IMR-90 (cell line): ENCODE measurements at regions not wholly inside any gene's neighbourhood (a gene's known extent, or its start where the extent isn't known, plus 50 kb on each side); places are given as distances from the start of the nearest gene placed in this dataset.

Source experiments
- ATAC-seq: fragments of 200-7000 bp; cut with Tn5 transposase; 2 replicates; pipeline ENCODE4 v1.9.1; 2020; ENCODE audit warnings: low read depth, mild to moderate bottlenecking, moderate library complexity
- BruUV-seq: library from RNA; stranded (reverse); fragments of 400-500 nt; replicated peaks from 2 replicates; lab custom pipeline; 2021; lab: Mats Ljungman, UMichigan
- CTCF ChIA-PET: fragments of 300-600 bp; formaldehyde crosslinking; extraction: SDS; loops from one replicate; lab custom pipeline; 2021; ENCODE audit warnings: antibody characterized with exemption; lab: Yijun Ruan, JAX
- POLR2A ChIA-PET: fragments of 300-600 bp; sonication (Branson Sonifier 250); formaldehyde crosslinking; loops from one replicate; lab custom pipeline; 2022; ENCODE audit warnings: antibody characterized with exemption; ENCODE audit not compliant: unreplicated experiment; lab: Charles Lee
- DNase-seq: peaks from one replicate; pipeline ENCODE4 v3.0.0; 2013
- H2AFZ ChIP-seq: replicated peaks from 2 replicates; pipeline ENCODE3; 2013; ENCODE audit warnings: low read length, mild to moderate bottlenecking; ENCODE audit not compliant: poor library complexity
- H2AK5ac ChIP-seq: 2 replicates; pipeline ENCODE4 v1.6.1; 2013; ENCODE audit warnings: low read depth, low read length, inconsistent platforms
- H2AK9ac ChIP-seq: replicated peaks from 2 replicates; pipeline ENCODE3; 2013; ENCODE audit warnings: mild to moderate bottlenecking, low read depth, low read length, moderate library complexity; ENCODE audit not compliant: poor library complexity
- H2BK120ac ChIP-seq: 2 replicates; pipeline ENCODE4 v1.6.1; 2013; ENCODE audit warnings: low read depth, low read length, inconsistent platforms
- H2BK15ac ChIP-seq: 3 replicates; pipeline ENCODE4 v1.6.1; 2013; ENCODE audit warnings: low read depth, low read length, inconsistent platforms
- H2BK20ac ChIP-seq: 2 replicates; pipeline ENCODE4 v1.6.1; 2013; ENCODE audit warnings: low read depth, mild to moderate bottlenecking, inconsistent platforms, low read length, moderate library complexity
- H2BK5ac ChIP-seq: 2 replicates; pipeline ENCODE4 v1.6.1; 2013; ENCODE audit warnings: mild to moderate bottlenecking, low read depth, low read length, inconsistent platforms; ENCODE audit not compliant: poor library complexity, severe bottlenecking
- H3K14ac ChIP-seq: replicated peaks from 2 replicates; pipeline ENCODE4 v1.6.1; 2013; ENCODE audit warnings: low read depth, low read length, inconsistent platforms
- H3K18ac ChIP-seq: 2 replicates; pipeline ENCODE4 v1.6.1; 2013; ENCODE audit warnings: low read depth, low read length, control low read depth
- H3K23ac ChIP-seq: 2 replicates; pipeline ENCODE4 v1.6.1; 2013; ENCODE audit warnings: low read depth, low read length, inconsistent platforms
- H3K27ac ChIP-seq: 2 replicates; pipeline ENCODE4 v1.5.1; 2013; ENCODE audit warnings: mild to moderate bottlenecking, control low read depth, low read length; ENCODE audit not compliant: insufficient read depth
- H3K27me3 ChIP-seq: 2 replicates; pipeline ENCODE4 v1.6.1; 2013; ENCODE audit warnings: low read length; ENCODE audit not compliant: control insufficient read depth, insufficient read depth
- H3K36me3 ChIP-seq: 2 replicates; pipeline ENCODE4 v1.6.1; 2013; ENCODE audit warnings: low read length, mixed read lengths; ENCODE audit not compliant: control insufficient read depth, insufficient read depth
- H3K4ac ChIP-seq: 2 replicates; pipeline ENCODE4 v1.6.1; 2013; ENCODE audit warnings: low read depth, low read length, inconsistent platforms
- H3K4me1 ChIP-seq: 2 replicates; pipeline ENCODE4 v1.6.1; 2013; ENCODE audit warnings: low read length, mixed read lengths; ENCODE audit not compliant: control insufficient read depth, insufficient read depth
- H3K4me2 ChIP-seq: 2 replicates; pipeline ENCODE4 v1.6.1; 2013; ENCODE audit warnings: low read depth, mild to moderate bottlenecking, control low read depth, low read length, moderate library complexity
- H3K4me3 ChIP-seq: 2 replicates; pipeline ENCODE4 v1.5.1; 2013; ENCODE audit warnings: low read depth, mild to moderate bottlenecking, control low read depth, low read length, moderate library complexity; ENCODE audit not compliant: insufficient read depth
- H3K56ac ChIP-seq: 2 replicates; pipeline ENCODE4 v1.6.1; 2013; ENCODE audit warnings: low read length, inconsistent platforms; ENCODE audit not compliant: insufficient read depth; ENCODE audit errors: extremely low read depth
- H3K79me1 ChIP-seq, 2 experiments: 2 replicates each; pipeline ENCODE4 v1.6.1; 2013; ENCODE audit warnings: low read length in 2 of 2, inconsistent platforms in 1 of 2, low read depth in 1 of 2
- H3K9ac ChIP-seq: 2 replicates; pipeline ENCODE4 v1.6.1; 2013; ENCODE audit warnings: low read depth, low read length, control low read depth
- H3K9me1 ChIP-seq: 2 replicates; pipeline ENCODE4 v1.6.1; 2013; ENCODE audit warnings: low read length, inconsistent platforms; ENCODE audit not compliant: insufficient read depth
- H3K9me3 ChIP-seq: 2 replicates; pipeline ENCODE4 v1.6.1; 2013; ENCODE audit warnings: low read length; ENCODE audit not compliant: control insufficient read depth, insufficient read depth
- H4K20me1 ChIP-seq: 2 replicates; pipeline ENCODE4 v1.6.1; 2013; ENCODE audit warnings: low read length, inconsistent platforms; ENCODE audit not compliant: insufficient read depth
- H4K5ac ChIP-seq: 2 replicates; pipeline ENCODE4 v1.6.1; 2013; ENCODE audit warnings: mild to moderate bottlenecking, low read depth, low read length, control low read depth
- H4K8ac ChIP-seq, 2 experiments: 2 replicates each; pipeline ENCODE4 v1.6.1; 2013; ENCODE audit warnings: low read depth in 2 of 2, low read length in 2 of 2, control low read depth in 1 of 2, inconsistent platforms in 1 of 2
- H4K91ac ChIP-seq: 2 replicates; pipeline ENCODE4 v1.6.1; 2013; ENCODE audit warnings: low read depth, low read length, inconsistent platforms; ENCODE audit not compliant: insufficient read depth
- BHLHE40 ChIP-seq: fragments of 150-350 bp; IDR thresholded peaks from 2 replicates; pipeline ENCODE4 v1.6.1; 2016; ENCODE audit warnings: mild to moderate bottlenecking, low read depth, low read length
- CEBPB ChIP-seq: IDR thresholded peaks from 2 replicates; pipeline ENCODE4 v1.6.1; 2012; ENCODE audit warnings: low read depth, low read length, improper control_type of control experiment
- CTCF ChIP-seq: conservative IDR thresholded peaks from 2 replicates; pipeline ENCODE4 v1.5.1; 2012; ENCODE audit warnings: mild to moderate bottlenecking, low read depth, low read length, improper control_type of control experiment
- MAFK ChIP-seq: IDR thresholded peaks from 2 replicates; pipeline ENCODE4 v1.6.1; 2012; ENCODE audit warnings: low read depth, low read length, improper control_type of control experiment
- MAZ ChIP-seq: IDR thresholded peaks from 2 replicates; pipeline ENCODE4 v1.6.1; 2012; ENCODE audit warnings: low read depth, mild to moderate bottlenecking, low read length, improper control_type of control experiment, moderate library complexity, borderline replicate concordance
- MXI1 ChIP-seq: IDR thresholded peaks from 2 replicates; pipeline ENCODE4 v1.6.1; 2012; ENCODE audit warnings: low read depth, mild to moderate bottlenecking, low read length, moderate library complexity, borderline replicate concordance
- NFE2L2 ChIP-seq: fragments of 150-350 bp; IDR thresholded peaks from 2 replicates; pipeline ENCODE4 v1.6.1; 2016; ENCODE audit warnings: low read depth, mild to moderate bottlenecking, low read length
- POLR2A ChIP-seq: IDR thresholded peaks from 2 replicates; pipeline ENCODE4 v1.6.1; 2012; ENCODE audit warnings: mild to moderate bottlenecking, low read depth, low read length
- RAD21 ChIP-seq: IDR thresholded peaks from 2 replicates; pipeline ENCODE4 v1.6.1; 2012; ENCODE audit warnings: low read length, improper control_type of control experiment
- SMC3 ChIP-seq: fragments of 150-350 bp; IDR thresholded peaks from 2 replicates; pipeline ENCODE4 v1.6.1; 2016; ENCODE audit warnings: low read depth, mild to moderate bottlenecking, antibody characterized with exemption, low read length, moderate library complexity
- USF2 ChIP-seq: fragments of 150-350 bp; IDR thresholded peaks from 2 replicates; pipeline ENCODE4 v1.6.1; 2017; ENCODE audit warnings: mild to moderate bottlenecking, antibody characterized with exemption, low read length, low read depth
- WGBS, 2 experiments: methylation state at CpG; one replicate each; pipeline versions ENCODE4 v1.1.5 to v1.1.7; 2013; ENCODE audit warnings: missing lambda C conversion rate in 2 of 2; ENCODE audit not compliant: insufficient read length in 1 of 2; ENCODE audit errors: extremely low coverage in 2 of 2; 5-methylcytosine and 5-hydroxymethylcytosine counted together
- dilution Hi-C: fragments of 300-500 bp; cut with HindIII; formaldehyde crosslinking; loops from one replicate; pipeline ENCODE4 v1.14.3; 2018; ENCODE audit warnings: low sequenced_read_pairs; ENCODE audit not compliant: unreplicated experiment
- in situ Hi-C: fragments of 300-500 bp; cut with MboI; formaldehyde crosslinking; loops from 3 replicates; pipeline ENCODE4 v1.14.3; 2019; ENCODE audit warnings: low sequenced_read_pairs, inconsistent platforms, mixed read lengths
- intact Hi-C: fragments of 100-400 bp; cut with micrococcal nuclease; formaldehyde crosslinking; loops from 2 replicates; pipeline ENCODE4 v1.10.0; 2022
- TF ChIP-seq, protein P1 (sequence below): fragments of 150-350 bp; IDR thresholded peaks from 2 replicates; pipeline ENCODE4 v1.6.1; 2016; ENCODE audit warnings: low read depth, mild to moderate bottlenecking, low read length, moderate library complexity, borderline replicate concordance

DNA sequence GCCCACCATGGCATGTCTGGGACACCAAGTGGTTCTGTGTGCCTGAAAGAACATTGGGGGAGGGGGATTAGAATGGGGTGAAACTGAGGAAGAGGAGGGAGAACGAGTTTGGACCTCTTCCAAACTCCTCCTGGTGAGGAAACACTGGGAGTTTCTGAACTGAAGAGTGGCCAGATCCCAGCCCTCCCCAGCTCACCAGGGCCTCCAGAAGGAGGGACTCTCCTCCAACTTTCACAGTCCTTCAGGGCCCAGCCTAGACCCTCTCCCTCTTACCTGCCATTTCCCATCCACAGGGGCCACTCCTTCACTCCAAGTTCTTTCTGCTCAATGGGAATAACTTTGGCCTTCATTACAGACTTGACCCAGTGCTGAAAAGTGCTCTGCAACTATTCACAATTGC, 132.0 kb upstream of the FOXK1 start:
- Histone ChIP-seq H3K79me1 (no peaks in the 10 kb centered on the region), H3K9me3 (peaks cover 23% of the 10 kb centered on the region), H3K18ac (no peak overlapping the region), H2AFZ (no peak overlapping the region), H4K91ac (no peak overlapping the region), H2BK120ac (no peak overlapping the region), H3K36me3 (no peaks in the 10 kb centered on the region), H2BK5ac (no peak overlapping the region), H2BK15ac (no peak overlapping the region), H4K8ac (no peak overlapping the region), H4K20me1 (no peaks in the 10 kb centered on the region), H3K9ac (no peak overlapping the region), H4K5ac (no peak overlapping the region), H2BK20ac (no peak overlapping the region), H3K14ac (no peak overlapping the region), H3K4me3 (no peak overlapping the region), H3K27me3 (no peaks in the 10 kb centered on the region), H3K4me2 (no peak overlapping the region), H3K9me1 (no peaks in the 10 kb centered on the region), H3K23ac (no peak overlapping the region), H3K56ac (no peak overlapping the region), H2AK9ac (no peak overlapping the region), H3K27ac (no peak overlapping the region), H2AK5ac (no peak overlapping the region), H3K4me1 (no peaks in the 10 kb centered on the region), H3K4ac (no peak overlapping the region)
- dilution Hi-C loops (no loop called here), intact Hi-C loops (no loop called here), in situ Hi-C loops (no loop called here)
- DNase-seq: no peak
- no peak for ATAC-seq
- no TSS peak for BruUV-seq
- TF ChIP-seq MXI1 (no peak), RAD21 (no peak), MAFK (no peak), MAZ (no peak), CEBPB (no peak), CTCF (no peak), BHLHE40 (no peak), POLR2A (no peak), SMC3 (no peak), USF2 (no peak), NFE2L2 (no peak)
- TF ChIP-seq, protein P1, sequence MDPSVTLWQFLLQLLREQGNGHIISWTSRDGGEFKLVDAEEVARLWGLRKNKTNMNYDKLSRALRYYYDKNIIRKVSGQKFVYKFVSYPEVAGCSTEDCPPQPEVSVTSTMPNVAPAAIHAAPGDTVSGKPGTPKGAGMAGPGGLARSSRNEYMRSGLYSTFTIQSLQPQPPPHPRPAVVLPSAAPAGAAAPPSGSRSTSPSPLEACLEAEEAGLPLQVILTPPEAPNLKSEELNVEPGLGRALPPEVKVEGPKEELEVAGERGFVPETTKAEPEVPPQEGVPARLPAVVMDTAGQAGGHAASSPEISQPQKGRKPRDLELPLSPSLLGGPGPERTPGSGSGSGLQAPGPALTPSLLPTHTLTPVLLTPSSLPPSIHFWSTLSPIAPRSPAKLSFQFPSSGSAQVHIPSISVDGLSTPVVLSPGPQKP: no peak
- CTCF ChIA-PET: no interaction called here
- WGBS, 2 experiments: no CpG with 5 or more reads among the region's 1 CpG
- POLR2A ChIA-PET: no interaction called here
